ENCODE measurements at regions not wholly inside any gene's neighbourhood (a gene's known extent, or its start where the extent isn't known, plus 50 kb on each side); places are given as distances from the start of the nearest gene placed in this dataset.

DNA sequence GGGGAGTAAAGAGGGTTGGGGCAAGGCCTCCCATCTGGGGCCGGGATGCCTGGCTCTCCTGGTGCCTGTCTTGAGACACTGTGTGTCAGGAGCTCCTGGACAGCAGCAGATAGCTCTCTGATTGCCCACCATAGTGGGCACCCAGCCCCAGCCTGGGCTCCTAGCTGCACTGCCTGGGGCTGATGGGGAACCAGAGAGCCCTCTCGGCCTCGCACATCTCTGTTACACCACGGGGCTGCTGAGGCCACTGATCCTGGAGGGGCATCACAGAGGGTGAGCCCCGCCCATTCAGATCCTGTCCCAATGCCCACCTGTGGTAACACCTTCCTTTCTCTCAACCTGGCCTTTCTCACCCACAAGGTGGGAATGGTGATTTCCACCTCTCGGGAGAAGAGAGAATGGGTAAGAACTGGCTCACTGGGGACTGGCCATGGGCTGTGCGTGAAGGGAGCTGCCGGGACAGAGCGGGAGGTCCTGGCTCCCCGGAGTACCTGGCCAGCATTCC lies 135.9 kb downstream of the URI1 start:
- Histone ChIP-seq H3K4me3 (replicated peaks in 1 of 2; ENCODE audit: low read depth in 1 of 2, low read length in 2 of 2) (no peak overlapping the region), H2AFZ (ENCODE audit: low read depth, low read length, poor library complexity, severe bottlenecking) (no peak overlapping the region), H3K27me3 (ENCODE audit: insufficient read depth, low read length) (peaks cover 30% of the 10 kb centered on the region), H3K36me3 (ENCODE audit: control insufficient read depth in 1 of 2, insufficient read depth in 2 of 2, low read length in 2 of 2) (no peaks in the 10 kb centered on the region), H3K27ac (ENCODE audit: low read depth, low read length) (no peak overlapping the region), H3K79me2 (ENCODE audit: insufficient read depth, low read length) (no peaks in the 10 kb centered on the region), H3K4me1 (ENCODE audit: control insufficient read depth in 1 of 2, insufficient read depth in 2 of 2, low read length in 2 of 2) (no peaks in the 10 kb centered on the region), H3K9me2 (ENCODE audit: insufficient read depth) (no peaks in the 10 kb centered on the region), H4K20me1 (ENCODE audit: insufficient read depth) (no peaks in the 10 kb centered on the region), H3K4me2 (ENCODE audit: low read length) (no peak overlapping the region), H3K9me3 (ENCODE audit: control insufficient read depth in 1 of 2, insufficient read depth in 1 of 2, low read depth in 1 of 2, low read length in 2 of 2) (no peaks in the 10 kb centered on the region), H3K9ac (ENCODE audit: low read length) (no peak overlapping the region)
- intact Hi-C loops (cut with micrococcal nuclease) = no loop called here
- no peak for DNase-seq (ENCODE audit: low read depth, low spot score)
- no TSS peak for BruUV-seq (replicated peaks)
- no peak for ATAC-seq
- POLR2A ChIA-PET = no interaction called here
- TF ChIP-seq EZH2phosphoT487 (IDR thresholded peaks at IDR 0.05; ENCODE audit: borderline replicate concordance) = no peak
- TF ChIP-seq ZFX (IDR thresholded peaks at IDR 0.05) = no peak
- no peak for TF ChIP-seq POLR2AphosphoS5 (IDR thresholded peaks at IDR 0.05; ENCODE audit: low read depth, low read length)
- no peak for TF ChIP-seq SP1 (IDR thresholded peaks at IDR 0.05; ENCODE audit: low read depth)
- RAD21 ChIA-PET (ENCODE audit: low non-redundant PET in 1 of 2, low total read pairs in 2 of 2, uncharacterized antibody in 2 of 2, unreplicated experiment in 2 of 2) = no interaction called here
- CTCF ChIA-PET = no interaction called here

DNA sequence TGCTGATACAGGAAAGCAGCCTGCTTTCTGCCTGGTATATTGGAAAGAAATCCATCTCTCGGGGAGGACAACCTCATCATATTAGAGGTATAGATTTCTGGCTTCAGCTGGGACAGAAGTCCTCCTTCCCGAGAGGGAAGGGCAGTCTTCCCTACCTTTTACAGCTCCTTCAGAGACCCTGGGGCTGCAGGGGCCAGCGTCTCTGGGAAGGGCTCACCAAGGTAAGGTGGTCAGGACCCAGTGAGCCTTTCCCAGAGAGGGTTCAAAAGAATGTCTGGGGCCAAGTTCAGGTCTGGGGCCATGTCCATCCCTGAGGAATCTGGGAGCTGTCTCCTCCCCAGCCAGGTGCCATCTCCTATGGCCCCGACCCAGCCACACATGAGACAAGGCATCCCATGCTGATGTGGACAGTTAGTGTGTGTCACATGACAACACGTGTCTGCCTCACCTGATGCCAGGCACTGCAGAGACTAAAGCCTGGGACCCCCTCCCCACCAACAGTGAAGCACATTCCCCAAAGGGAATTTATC lies 136.4 kb downstream of the URI1 start:
- CTCF ChIA-PET = no interaction called here
- TF ChIP-seq ELF1 (IDR thresholded peaks at IDR 0.05; ENCODE audit: borderline replicate concordance, low read depth) = no peak
- no peak for TF ChIP-seq EZH2 (IDR thresholded peaks at IDR 0.05)
- no peak for TF ChIP-seq JUND (IDR thresholded peaks at IDR 0.05)
- TF ChIP-seq, protein P1, sequence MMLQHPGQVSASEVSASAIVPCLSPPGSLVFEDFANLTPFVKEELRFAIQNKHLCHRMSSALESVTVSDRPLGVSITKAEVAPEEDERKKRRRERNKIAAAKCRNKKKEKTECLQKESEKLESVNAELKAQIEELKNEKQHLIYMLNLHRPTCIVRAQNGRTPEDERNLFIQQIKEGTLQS (IDR thresholded peaks at IDR 0.05) = no peak
- TF ChIP-seq, protein P2, sequence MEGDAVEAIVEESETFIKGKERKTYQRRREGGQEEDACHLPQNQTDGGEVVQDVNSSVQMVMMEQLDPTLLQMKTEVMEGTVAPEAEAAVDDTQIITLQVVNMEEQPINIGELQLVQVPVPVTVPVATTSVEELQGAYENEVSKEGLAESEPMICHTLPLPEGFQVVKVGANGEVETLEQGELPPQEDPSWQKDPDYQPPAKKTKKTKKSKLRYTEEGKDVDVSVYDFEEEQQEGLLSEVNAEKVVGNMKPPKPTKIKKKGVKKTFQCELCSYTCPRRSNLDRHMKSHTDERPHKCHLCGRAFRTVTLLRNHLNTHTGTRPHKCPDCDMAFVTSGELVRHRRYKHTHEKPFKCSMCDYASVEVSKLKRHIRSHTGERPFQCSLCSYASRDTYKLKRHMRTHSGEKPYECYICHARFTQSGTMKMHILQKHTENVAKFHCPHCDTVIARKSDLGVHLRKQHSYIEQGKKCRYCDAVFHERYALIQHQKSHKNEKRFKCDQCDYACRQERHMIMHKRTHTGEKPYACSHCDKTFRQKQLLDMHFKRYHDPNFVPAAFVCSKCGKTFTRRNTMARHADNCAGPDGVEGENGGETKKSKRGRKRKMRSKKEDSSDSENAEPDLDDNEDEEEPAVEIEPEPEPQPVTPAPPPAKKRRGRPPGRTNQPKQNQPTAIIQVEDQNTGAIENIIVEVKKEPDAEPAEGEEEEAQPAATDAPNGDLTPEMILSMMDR (IDR thresholded peaks at IDR 0.05 in 2 of 3, conservative IDR thresholded peaks at IDR 0.05 in 1 of 3; ENCODE audit: borderline replicate concordance in 1 of 3, insufficient read depth in 1 of 3, low read depth in 2 of 3, low read length in 2 of 3) = no peak
- TF ChIP-seq CEBPB (IDR thresholded peaks at IDR 0.05; ENCODE audit: low read depth) = no peak
- TF ChIP-seq EZH2phosphoT487 (IDR thresholded peaks at IDR 0.05; ENCODE audit: borderline replicate concordance) = no peak
- no peak for TF ChIP-seq ZFX (IDR thresholded peaks at IDR 0.05)
- TF ChIP-seq, protein P3, sequence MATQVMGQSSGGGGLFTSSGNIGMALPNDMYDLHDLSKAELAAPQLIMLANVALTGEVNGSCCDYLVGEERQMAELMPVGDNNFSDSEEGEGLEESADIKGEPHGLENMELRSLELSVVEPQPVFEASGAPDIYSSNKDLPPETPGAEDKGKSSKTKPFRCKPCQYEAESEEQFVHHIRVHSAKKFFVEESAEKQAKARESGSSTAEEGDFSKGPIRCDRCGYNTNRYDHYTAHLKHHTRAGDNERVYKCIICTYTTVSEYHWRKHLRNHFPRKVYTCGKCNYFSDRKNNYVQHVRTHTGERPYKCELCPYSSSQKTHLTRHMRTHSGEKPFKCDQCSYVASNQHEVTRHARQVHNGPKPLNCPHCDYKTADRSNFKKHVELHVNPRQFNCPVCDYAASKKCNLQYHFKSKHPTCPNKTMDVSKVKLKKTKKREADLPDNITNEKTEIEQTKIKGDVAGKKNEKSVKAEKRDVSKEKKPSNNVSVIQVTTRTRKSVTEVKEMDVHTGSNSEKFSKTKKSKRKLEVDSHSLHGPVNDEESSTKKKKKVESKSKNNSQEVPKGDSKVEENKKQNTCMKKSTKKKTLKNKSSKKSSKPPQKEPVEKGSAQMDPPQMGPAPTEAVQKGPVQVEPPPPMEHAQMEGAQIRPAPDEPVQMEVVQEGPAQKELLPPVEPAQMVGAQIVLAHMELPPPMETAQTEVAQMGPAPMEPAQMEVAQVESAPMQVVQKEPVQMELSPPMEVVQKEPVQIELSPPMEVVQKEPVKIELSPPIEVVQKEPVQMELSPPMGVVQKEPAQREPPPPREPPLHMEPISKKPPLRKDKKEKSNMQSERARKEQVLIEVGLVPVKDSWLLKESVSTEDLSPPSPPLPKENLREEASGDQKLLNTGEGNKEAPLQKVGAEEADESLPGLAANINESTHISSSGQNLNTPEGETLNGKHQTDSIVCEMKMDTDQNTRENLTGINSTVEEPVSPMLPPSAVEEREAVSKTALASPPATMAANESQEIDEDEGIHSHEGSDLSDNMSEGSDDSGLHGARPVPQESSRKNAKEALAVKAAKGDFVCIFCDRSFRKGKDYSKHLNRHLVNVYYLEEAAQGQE (IDR thresholded peaks at IDR 0.05; ENCODE audit: low read depth) = no peak
- no peak for TF ChIP-seq FOSL1 (IDR thresholded peaks at IDR 0.05; ENCODE audit: low read depth)
- no peak for TF ChIP-seq EGR1 (IDR thresholded peaks at IDR 0.05; ENCODE audit: low read depth)
- no peak for TF ChIP-seq POLR2A (IDR thresholded peaks at IDR 0.05; ENCODE audit: borderline replicate concordance, extremely low read depth, insufficient read depth, insufficient read length)
- no peak for TF ChIP-seq SIN3A (IDR thresholded peaks at IDR 0.05; ENCODE audit: low read depth)
- no peak for TF ChIP-seq CBX3 (IDR thresholded peaks at IDR 0.05; ENCODE audit: low read depth)

More for the DNA sequence above, 136.4 kb downstream of the URI1 start:
- no peak overlapping the region for H3K27ac ChIP-seq (ENCODE audit: low read depth, low read length)
- H3K9me3 ChIP-seq (ENCODE audit: control insufficient read depth in 1 of 2, insufficient read depth in 1 of 2, low read depth in 1 of 2, low read length in 2 of 2) = no peaks in the 10 kb centered on the region
- no peak overlapping the region for H3K9ac ChIP-seq (ENCODE audit: low read length)
- no peaks in the 10 kb centered on the region for H3K9me2 ChIP-seq (ENCODE audit: insufficient read depth)
- BruUV-seq (replicated peaks) = no TSS peak
- no peaks in the 10 kb centered on the region for H3K79me2 ChIP-seq (ENCODE audit: insufficient read depth, low read length)
- ATAC-seq = no peak
- DNase-seq (ENCODE audit: low read depth, low spot score) = no peak
- H3K4me1 ChIP-seq (ENCODE audit: control insufficient read depth in 1 of 2, insufficient read depth in 2 of 2, low read length in 2 of 2) = no peaks in the 10 kb centered on the region
- peaks cover 30% of the 10 kb centered on the region for H3K27me3 ChIP-seq (ENCODE audit: insufficient read depth, low read length)
- no peaks in the 10 kb centered on the region for H3K36me3 ChIP-seq (ENCODE audit: control insufficient read depth in 1 of 2, insufficient read depth in 2 of 2, low read length in 2 of 2)
- H3K4me3 ChIP-seq (replicated peaks in 1 of 2; ENCODE audit: low read depth in 1 of 2, low read length in 2 of 2) = no peak overlapping the region
- no peak overlapping the region for H3K4me2 ChIP-seq (ENCODE audit: low read length)
- intact Hi-C loops (cut with micrococcal nuclease) = no loop called here
- H4K20me1 ChIP-seq (ENCODE audit: insufficient read depth) = no peaks in the 10 kb centered on the region
- ChIA-PET POLR2A (no interaction called here), RAD21 (ENCODE audit: low non-redundant PET in 1 of 2, low total read pairs in 2 of 2, uncharacterized antibody in 2 of 2, unreplicated experiment in 2 of 2) (no interaction called here)
- H2AFZ ChIP-seq (ENCODE audit: low read depth, low read length, poor library complexity, severe bottlenecking) = no peak overlapping the region
